ENCODE measurements at regions not wholly inside any gene's neighbourhood (a gene's known extent, or its start where the extent isn't known, plus 50 kb on each side); places are given as distances from the start of the nearest gene placed in this dataset.

- H3K4me3 ChIP-seq (ENCODE audit: low read length) = no peak overlapping the region
- no peak for DNase-seq (ENCODE audit: low read depth, low spot score)
These were observed 408.6 kb upstream of the PABPC4L start for GRCh38 chr4:134610172-134610571.

GRCh38 chr4:134601706-134602105, 400.1 kb upstream of the PABPC4L start:
- H3K4me3 ChIP-seq (ENCODE audit: low read length) = no peak overlapping the region
- no peak for DNase-seq (ENCODE audit: low read depth, low spot score)

- DNase-seq (ENCODE audit: low read depth, low spot score) = no peak
These were observed 389.7 kb upstream of the PABPC4L start for GRCh38 chr4:134591326-134591725.

GRCh38 chr4:134585972-134586371, 384.4 kb upstream of the PABPC4L start:
- H3K4me3 ChIP-seq (ENCODE audit: low read length) = no peak overlapping the region
- no peak for DNase-seq (ENCODE audit: low read depth, low spot score)

More at GRCh38 chr4:134591326-134591725, 389.7 kb upstream of the PABPC4L start:
- no peak overlapping the region for H3K4me3 ChIP-seq (ENCODE audit: low read length)

GRCh38 chr4:134567461-134567860, 365.9 kb upstream of the PABPC4L start:
- H3K4me3 ChIP-seq (ENCODE audit: low read length) = no peak overlapping the region
- DNase-seq (ENCODE audit: low read depth, low spot score) = no peak

- DNase-seq (ENCODE audit: low read depth, low spot score) = no peak
- no peak overlapping the region for H3K4me3 ChIP-seq (ENCODE audit: low read length)
These were observed 359.1 kb upstream of the PABPC4L start for GRCh38 chr4:134560728-134561127.

GRCh38 chr4:134552063-134552462, 350.5 kb upstream of the PABPC4L start:
- H3K4me3 ChIP-seq (ENCODE audit: low read length) = no peak overlapping the region
- DNase-seq (ENCODE audit: low read depth, low spot score) = no peak

GRCh38 chr4:134551348-134551747, 349.8 kb upstream of the PABPC4L start:
- no peak overlapping the region for H3K4me3 ChIP-seq (ENCODE audit: low read length)
- DNase-seq (ENCODE audit: low read depth, low spot score) = no peak

GRCh38 chr4:134548052-134548628, 346.6 kb upstream of the PABPC4L start:
- no peak overlapping the region for H3K4me3 ChIP-seq (ENCODE audit: low read length)
- no peak for DNase-seq (ENCODE audit: low read depth, low spot score)

- no peak overlapping the region for H3K4me3 ChIP-seq (ENCODE audit: low read length)
- no peak for DNase-seq (ENCODE audit: low read depth, low spot score)
These were observed 344.7 kb upstream of the PABPC4L start for GRCh38 chr4:134546279-134546678.

- no peak for DNase-seq (ENCODE audit: low read depth, low spot score)
These were observed 342.7 kb upstream of the PABPC4L start for GRCh38 chr4:134544303-134544770.

GRCh38 chr4:134540588-134540987, 339.0 kb upstream of the PABPC4L start:
- no peak overlapping the region for H3K4me3 ChIP-seq (ENCODE audit: low read length)
- no peak for DNase-seq (ENCODE audit: low read depth, low spot score)

More at GRCh38 chr4:134544303-134544770, 342.7 kb upstream of the PABPC4L start:
- H3K4me3 ChIP-seq (ENCODE audit: low read length) = no peak overlapping the region

GRCh38 chr4:134539729-134540231, 338.2 kb upstream of the PABPC4L start:
- DNase-seq (ENCODE audit: low read depth, low spot score) = no peak
- H3K4me3 ChIP-seq (ENCODE audit: low read length) = no peak overlapping the region

GRCh38 chr4:134537701-134538100, 336.1 kb upstream of the PABPC4L start:
- DNase-seq (ENCODE audit: low read depth, low spot score) = no peak
- no peak overlapping the region for H3K4me3 ChIP-seq (ENCODE audit: low read length)

- no peak overlapping the region for H3K4me3 ChIP-seq (ENCODE audit: low read length)
- DNase-seq (ENCODE audit: low read depth, low spot score) = no peak
These were observed 331.5 kb upstream of the PABPC4L start for GRCh38 chr4:134533068-134533467.

- no peak for DNase-seq (ENCODE audit: low read depth, low spot score)
- no peak overlapping the region for H3K4me3 ChIP-seq (ENCODE audit: low read length)
These were observed 329.4 kb upstream of the PABPC4L start for GRCh38 chr4:134531013-134531412.

GRCh38 chr4:134529629-134530028, 328.0 kb upstream of the PABPC4L start:
- DNase-seq (ENCODE audit: low read depth, low spot score) = no peak
- no peak overlapping the region for H3K4me3 ChIP-seq (ENCODE audit: low read length)

- DNase-seq (ENCODE audit: low read depth, low spot score) = no peak
- no peak overlapping the region for H3K4me3 ChIP-seq (ENCODE audit: low read length)
These were observed 317.1 kb upstream of the PABPC4L start for GRCh38 chr4:134518574-134519217.

GRCh38 chr4:134510544-134510943, 309.0 kb upstream of the PABPC4L start:
- no peak for DNase-seq (ENCODE audit: low read depth, low spot score)
- H3K4me3 ChIP-seq (ENCODE audit: low read length) = no peak overlapping the region

GRCh38 chr4:134505511-134505910, 303.9 kb upstream of the PABPC4L start:
- no peak for DNase-seq (ENCODE audit: low read depth, low spot score)
- no peak overlapping the region for H3K4me3 ChIP-seq (ENCODE audit: low read length)

All from Jurkat, Clone E6-1 (cell line).